Stimulated activated naive CD4-positive, alpha-beta T cell (primary cell): ENCODE measurements at regions not wholly inside any gene's neighbourhood (a gene's known extent, or its start where the extent isn't known, plus 50 kb on each side); places are given as distances from the start of the nearest gene placed in this dataset.
"Not testable (repeated sequence)": the region's sequence is repeated elsewhere in the genome, so short reads cannot be mapped to it uniquely, and the experiment has no call there.

Source experiments
- DNase-seq, 6 experiments: peaks; one replicate each; lab custom pipeline; 2025; lab: John Stamatoyannopoulos, UW

- no peak for DNase-seq
Observed at GRCh38 chr5:18240971-18241370, 606.7 kb downstream of the TAF11L14 start.

GRCh38 chr5:18243846-18244245 is 609.6 kb downstream of the TAF11L14 start:
- DNase-seq: no peak

- no peak for DNase-seq
Observed at GRCh38 chr5:18244309-18244708, 610.0 kb downstream of the TAF11L14 start.

- DNase-seq: no peak
Observed at GRCh38 chr5:18252559-18252958, 618.3 kb downstream of the TAF11L14 start.

GRCh38 chr5:18264126-18264882 is 630.0 kb downstream of the TAF11L14 start:
- no peak for DNase-seq

- DNase-seq: no peak
Observed at GRCh38 chr5:18270635-18271338, 636.5 kb downstream of the TAF11L14 start.

- DNase-seq: no peak
Observed at GRCh38 chr5:18276939-18277338, 642.7 kb downstream of the TAF11L14 start.

- no peak for DNase-seq
Observed at GRCh38 chr5:18281947-18282581, 647.8 kb downstream of the TAF11L14 start.

GRCh38 chr5:18285257-18285656 is 651.0 kb downstream of the TAF11L14 start:
- DNase-seq: no peak

GRCh38 chr5:18292146-18292545 is 657.9 kb downstream of the TAF11L14 start:
- no peak for DNase-seq

- DNase-seq: not testable (repeated sequence)
Observed at GRCh38 chr5:18295696-18296095, 661.4 kb downstream of the TAF11L14 start.

GRCh38 chr5:18299166-18299565 is 664.9 kb downstream of the TAF11L14 start:
- no peak for DNase-seq

GRCh38 chr5:18305288-18305924 is 671.1 kb downstream of the TAF11L14 start:
- DNase-seq: no peak

- no peak for DNase-seq
Observed at GRCh38 chr5:18311266-18311665, 677.0 kb downstream of the TAF11L14 start.

- no peak for DNase-seq
Observed at GRCh38 chr5:18312016-18312415, 677.8 kb downstream of the TAF11L14 start.

GRCh38 chr5:18314192-18314778 is 680.0 kb downstream of the TAF11L14 start:
- DNase-seq: peak in 1 of 6 experiments; percentile 0

- DNase-seq: no peak
Observed at GRCh38 chr5:18321262-18321942, 687.1 kb downstream of the TAF11L14 start.

GRCh38 chr5:18323891-18324290 is 689.6 kb downstream of the TAF11L14 start:
- DNase-seq: no peak

GRCh38 chr5:18325431-18325830 is 691.2 kb downstream of the TAF11L14 start:
- no peak for DNase-seq

- DNase-seq: no peak
Observed at GRCh38 chr5:18329328-18329727, 695.1 kb downstream of the TAF11L14 start.

- no peak for DNase-seq
Observed at GRCh38 chr5:18333841-18334240, 699.6 kb downstream of the TAF11L14 start.

GRCh38 chr5:18334949-18335348 is 700.7 kb downstream of the TAF11L14 start:
- no peak for DNase-seq
